HG03558 (cell line): ENCODE measurements at regions not wholly inside any gene's neighbourhood (a gene's known extent, or its start where the extent isn't known, plus 50 kb on each side); places are given as distances from the start of the nearest gene placed in this dataset.

Experiments used
- ATAC-seq: cut with Tn5 transposase; IDR thresholded peaks from one replicate; pipeline ENCODE4 v1.9.1; 2021; ENCODE audit warnings: moderate number of reproducible peaks; ENCODE audit not compliant: unreplicated experiment; ENCODE audit errors: extremely low read depth

GRCh38 chr14:39861229-39861600 lies 429.0 kb upstream of the FBXO33 start:
- ATAC-seq = no peak

DNA sequence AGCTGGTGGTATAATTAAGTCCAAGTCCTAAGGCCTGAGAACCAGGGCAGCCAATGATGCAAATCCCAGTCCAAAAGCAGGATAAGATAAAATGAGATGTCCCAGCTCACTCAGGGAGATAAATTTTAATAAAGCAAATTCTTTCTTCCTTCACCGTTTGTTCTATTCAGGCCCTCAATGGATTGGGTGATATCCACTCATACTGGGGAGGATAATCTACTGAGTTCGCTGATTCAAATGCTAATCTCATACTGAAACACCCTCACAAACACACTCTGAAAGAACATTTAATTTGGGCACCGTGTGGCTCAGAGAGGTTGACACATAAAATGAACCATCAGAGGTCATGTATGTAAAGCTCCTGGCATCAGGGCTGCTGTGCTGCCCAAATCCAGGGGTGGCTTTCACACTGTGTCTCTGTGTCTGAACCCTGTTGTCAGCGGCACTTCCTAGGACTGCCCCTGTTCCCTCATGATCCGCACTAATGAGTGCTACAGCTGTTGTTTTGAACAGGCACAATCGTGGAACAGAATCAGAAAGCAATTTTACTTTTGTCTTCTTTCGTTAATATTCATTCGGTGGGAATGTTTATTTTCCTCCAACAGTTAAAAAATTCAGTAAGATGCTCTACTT lies 428.5 kb upstream of the FBXO33 start:
- no peak for ATAC-seq

- no peak for ATAC-seq
Measured at GRCh38 chr14:39859314-39859713, 427.1 kb upstream of the FBXO33 start.

- ATAC-seq = no peak
Measured at GRCh38 chr14:39857376-39858055, 425.3 kb upstream of the FBXO33 start.

GRCh38 chr14:39853441-39853840 lies 421.2 kb upstream of the FBXO33 start:
- ATAC-seq = no peak

- ATAC-seq = no peak
Measured at GRCh38 chr14:39851202-39851601, 419.0 kb upstream of the FBXO33 start.

DNA sequence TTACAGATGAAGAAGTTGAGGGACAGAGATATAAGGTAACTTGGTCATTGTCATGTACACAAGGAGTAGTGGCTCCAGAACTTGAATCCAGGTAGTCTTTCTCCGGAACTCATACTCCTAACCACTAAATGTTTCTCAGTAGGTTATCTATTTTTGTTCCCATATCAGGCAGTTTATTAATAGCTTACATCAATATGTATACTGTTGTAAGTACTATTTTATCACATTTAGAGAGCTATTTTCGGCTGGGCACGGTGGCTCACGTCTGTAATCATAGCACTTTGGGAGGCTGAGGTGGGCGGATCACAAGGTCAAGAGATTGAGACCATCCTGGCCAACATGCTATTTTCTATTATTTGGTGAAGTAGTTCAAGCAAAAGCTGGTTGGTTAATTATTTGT lies 415.6 kb upstream of the FBXO33 start:
- ATAC-seq = no peak

- ATAC-seq = no peak
Measured at GRCh38 chr14:39847194-39847593, 415.0 kb upstream of the FBXO33 start.

DNA sequence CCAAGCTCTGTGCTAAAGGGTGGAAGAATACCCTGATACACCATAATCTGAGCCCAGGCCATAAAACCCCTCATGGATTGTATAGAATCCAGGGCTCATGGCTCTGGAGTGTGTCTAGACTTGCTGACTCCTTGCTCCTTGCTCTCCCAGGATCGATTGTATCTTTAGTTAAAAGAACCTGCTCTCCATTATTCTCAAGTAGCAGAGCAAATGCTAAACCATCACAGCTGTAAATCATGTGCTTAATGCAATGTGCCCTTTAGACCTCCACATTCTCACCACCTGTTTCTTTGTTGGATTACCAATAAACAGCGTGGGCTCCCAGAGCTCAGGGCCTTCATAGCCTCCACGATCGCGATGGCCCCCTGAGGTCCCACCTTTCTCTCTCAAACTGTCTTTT lies 411.6 kb upstream of the FBXO33 start:
- no peak for ATAC-seq

DNA sequence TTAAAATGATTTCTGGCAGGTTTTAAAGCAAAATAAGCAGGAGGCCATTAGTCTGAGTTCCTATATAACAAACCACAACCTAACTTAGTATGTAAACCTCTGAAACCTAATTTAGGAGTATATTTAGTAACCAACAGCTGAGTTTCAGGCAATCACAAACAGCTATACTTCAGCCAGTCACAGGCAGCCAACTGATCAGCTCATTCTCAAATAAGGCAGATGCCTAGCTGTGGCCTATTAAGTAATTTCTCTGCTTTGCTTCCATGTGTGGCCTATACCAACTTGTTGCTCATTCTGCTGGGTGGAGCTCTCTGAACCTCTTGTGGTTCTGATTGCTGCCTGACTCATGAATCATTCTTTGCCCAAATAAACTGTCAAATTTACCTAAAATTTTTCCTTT lies 408.9 kb upstream of the FBXO33 start:
- no peak for ATAC-seq

GRCh38 chr14:39827901-39828655 lies 395.8 kb upstream of the FBXO33 start:
- peak; percentile 90 for ATAC-seq

- ATAC-seq = no peak
Measured at GRCh38 chr14:39812532-39813320, 380.5 kb upstream of the FBXO33 start.

DNA sequence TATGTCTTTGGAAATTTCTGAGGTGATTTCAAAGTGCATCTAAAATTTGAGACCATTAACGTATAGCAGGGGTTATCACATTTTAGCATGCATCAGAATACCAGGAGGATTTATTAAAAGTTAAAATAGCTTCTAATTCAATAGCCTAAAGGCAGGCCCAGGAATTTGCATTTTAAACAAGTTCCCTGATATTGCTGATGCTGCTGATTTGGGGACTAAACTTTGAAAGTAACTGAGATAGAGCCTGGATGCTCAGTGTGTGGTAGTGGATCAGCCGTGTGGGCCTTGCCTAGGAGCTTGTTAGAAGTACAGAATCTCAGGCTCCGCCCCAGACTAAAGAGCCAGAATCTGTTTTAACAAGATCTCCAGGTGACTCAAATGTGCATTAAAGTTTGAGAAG lies 375.0 kb upstream of the FBXO33 start:
- ATAC-seq = no peak

DNA sequence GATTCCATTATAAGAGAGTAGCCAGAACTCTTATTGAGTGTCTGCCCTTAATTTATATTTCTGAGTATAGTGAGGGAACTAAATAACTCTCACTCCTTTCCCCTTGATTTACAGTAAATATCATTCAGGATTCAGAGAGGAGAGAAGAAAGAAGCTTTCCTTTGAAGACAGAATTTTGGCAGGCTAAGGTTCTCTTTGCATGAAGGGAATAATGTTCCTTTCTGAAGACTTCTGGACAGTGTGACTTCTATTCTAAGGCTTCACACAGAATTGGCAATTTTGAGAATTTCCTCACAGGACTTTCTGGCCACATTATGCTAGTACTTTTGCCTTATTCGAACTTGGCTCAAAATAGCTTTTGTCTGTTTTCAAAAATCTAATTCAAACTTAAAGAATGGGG lies 352.2 kb upstream of the FBXO33 start:
- ATAC-seq = no peak

- no peak for ATAC-seq
Measured at GRCh38 chr14:39781466-39781865, 349.2 kb upstream of the FBXO33 start.

- ATAC-seq = no peak
Measured at GRCh38 chr14:39773387-39774126, 341.3 kb upstream of the FBXO33 start.

DNA sequence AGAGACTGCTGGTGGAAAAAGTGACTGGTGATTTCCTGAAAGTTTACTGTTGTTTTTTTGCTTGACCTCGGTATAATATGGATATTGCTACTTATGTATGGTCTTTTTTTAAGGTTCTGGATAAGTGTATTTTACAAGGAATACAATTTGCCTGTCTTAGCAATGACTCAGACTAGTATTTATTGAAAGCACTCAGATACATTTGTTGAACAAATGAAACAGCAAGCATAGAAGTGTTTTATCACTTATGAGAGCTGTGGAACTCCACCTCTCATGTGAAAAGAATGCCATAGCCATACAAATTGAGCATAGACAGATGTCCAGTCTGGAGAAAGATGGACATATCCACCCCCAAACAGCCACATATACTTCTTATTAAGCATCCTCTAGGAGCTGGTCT lies 340.4 kb upstream of the FBXO33 start:
- no peak for ATAC-seq

DNA sequence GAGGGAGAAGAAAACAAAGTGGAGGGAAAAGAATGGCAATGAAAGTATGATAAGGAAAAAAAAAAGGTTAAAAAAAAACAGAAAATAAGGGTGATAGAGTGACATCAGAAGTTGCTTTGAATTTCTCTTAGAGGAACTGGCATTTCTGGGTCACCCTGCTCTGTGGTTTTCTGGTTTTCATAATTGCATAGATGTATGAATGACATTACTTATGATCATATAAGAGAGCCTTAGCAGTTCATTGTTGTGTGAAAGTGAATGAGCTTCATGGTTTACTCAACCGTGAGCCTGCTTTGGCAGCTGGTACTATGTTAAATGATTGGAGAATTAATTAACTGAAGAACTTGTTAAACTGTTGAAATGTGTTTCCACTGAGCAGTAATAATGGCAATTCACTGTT lies 336.4 kb upstream of the FBXO33 start:
- no peak for ATAC-seq

DNA sequence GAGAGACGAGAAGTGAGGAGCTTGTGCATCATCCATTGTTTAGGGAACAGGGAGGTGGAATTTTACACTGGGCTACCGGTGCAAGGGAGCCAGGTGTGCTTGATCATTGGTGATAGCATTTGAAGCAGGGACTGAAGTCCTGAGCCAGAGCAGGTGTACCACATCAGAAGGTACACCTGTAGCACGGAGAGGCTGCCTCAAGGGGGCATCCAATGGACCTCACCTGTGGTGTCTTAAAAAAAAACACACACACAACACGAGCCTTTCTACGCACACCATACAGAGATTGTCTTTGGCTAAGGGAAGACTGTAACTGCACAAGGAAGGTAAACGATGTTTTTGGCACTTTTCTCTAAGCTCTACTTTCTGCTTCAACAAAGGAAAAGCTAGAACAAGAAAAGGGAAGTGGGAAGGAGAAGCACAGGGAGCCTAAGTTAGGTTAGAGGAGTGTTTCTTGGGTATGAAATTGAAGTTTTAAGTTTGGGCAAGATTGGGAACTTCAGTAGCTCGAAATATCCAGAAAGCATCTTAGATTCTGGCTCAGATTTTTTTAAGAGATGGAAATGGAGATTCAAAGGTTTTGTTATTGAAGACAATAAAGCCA lies 334.3 kb upstream of the FBXO33 start:
- ATAC-seq = no peak

- ATAC-seq = no peak
Measured at GRCh38 chr14:39765676-39766075, 333.4 kb upstream of the FBXO33 start.
